GM12878 (cell line): ENCODE measurements at regions not wholly inside any gene's neighbourhood (a gene's known extent, or its start where the extent isn't known, plus 50 kb on each side); places are given as distances from the start of the nearest gene placed in this dataset.
A peak's percentile ranks its signal among the peaks of the same experiment; 100 is the strongest.

Source experiments
- ATAC-seq: fragments of 200-7000 bp; cut with Tn5 transposase; 3 replicates; pipeline ENCODE4 v1.9.1; 2020; ENCODE audit warnings: mild to moderate bottlenecking, moderate library complexity
- BruUV-seq: library from RNA; stranded (reverse); fragments of 400-500 nt; replicated peaks from 2 replicates; lab custom pipeline; 2021; lab: Mats Ljungman, UMichigan
- CTCF ChIA-PET: fragments of 300-600 bp; sonication (Branson Sonifier 250); formaldehyde crosslinking; extraction: SDS; loops from one replicate; lab custom pipeline; 2021; ENCODE audit warnings: inconsistent platforms; lab: Yijun Ruan, JAX
- POLR2A ChIA-PET: fragments of 350-600 bp; formaldehyde crosslinking; extraction: SDS; loops from one replicate; lab custom pipeline; 2021; ENCODE audit warnings: inconsistent platforms; lab: Charles Lee
- RAD21 ChIA-PET: fragments of 300-600 bp; sonication (Branson Sonifier 250); formaldehyde crosslinking; loops from one replicate; lab custom pipeline; 2023; ENCODE audit warnings: antibody characterized with exemption; ENCODE audit not compliant: unreplicated experiment; lab: Charles Lee
- SMC1A ChIA-PET: fragments of 300-600 bp; sonication (Branson Sonifier 250); formaldehyde crosslinking; loops from one replicate; lab custom pipeline; 2023; ENCODE audit not compliant: unreplicated experiment, uncharacterized antibody; lab: Charles Lee
- DNase-seq: peaks from one replicate; pipeline ENCODE4 v3.0.0-alpha.2; 2011; ENCODE audit warnings: low read depth, low spot score
- FAIRE-seq: peaks from 3 replicates; lab custom pipeline; 2011; peaks lifted over from hg19 to GRCh38; lab: Jason Lieb, UNC
- H2AFZ ChIP-seq: 2 replicates; pipeline ENCODE4 v1.6.0; 2011; ENCODE audit warnings: low read depth, low read length, control low read depth; ENCODE audit not compliant: control insufficient read depth
- H3K27ac ChIP-seq: 2 replicates; pipeline ENCODE4 v1.5.1; 2011; ENCODE audit warnings: control low read depth; ENCODE audit not compliant: control insufficient read depth, insufficient read depth
- H3K27me3 ChIP-seq, 2 experiments: replicated peaks in 1 of 2; 2 replicates each; pipeline versions ENCODE4 v1.6.0 to v1.6.1; 2011; ENCODE audit warnings: low read length in 1 of 2; ENCODE audit not compliant: control insufficient read depth in 2 of 2, insufficient read depth in 2 of 2
- H3K36me3 ChIP-seq, 2 experiments: 2 replicates each; pipeline ENCODE4 v1.5.1; 2011; ENCODE audit warnings: low read length in 1 of 2; ENCODE audit not compliant: control insufficient read depth in 2 of 2, insufficient read depth in 2 of 2
- H3K4me1 ChIP-seq: 2 replicates; pipeline ENCODE4 v1.6.1; 2011; ENCODE audit warnings: mild to moderate bottlenecking, low read length, moderate library complexity, mixed read lengths; ENCODE audit not compliant: control insufficient read depth, insufficient read depth
- H3K4me2 ChIP-seq: 2 replicates; pipeline ENCODE4 v1.6.0; 2011; ENCODE audit warnings: control low read depth; ENCODE audit not compliant: control insufficient read depth, insufficient read depth
- H3K4me3 ChIP-seq: fragments of 200-600 bp; sonication (generic); 2 replicates; pipeline ENCODE4 v1.5.1; 2016
- H3K79me2 ChIP-seq: 2 replicates; pipeline ENCODE4 v1.6.0; 2011; ENCODE audit warnings: low read length; ENCODE audit not compliant: control insufficient read depth, insufficient read depth
- H3K9ac ChIP-seq: 2 replicates; pipeline ENCODE4 v1.8.0; 2011; ENCODE audit warnings: low read length, control low read depth, mixed read lengths; ENCODE audit not compliant: control insufficient read depth, insufficient read depth
- H3K9me3 ChIP-seq: replicated peaks from 3 replicates; pipeline ENCODE4 v1.5.1; 2011; ENCODE audit warnings: mild to moderate bottlenecking, low read length; ENCODE audit not compliant: control insufficient read depth, insufficient read depth
- H4K20me1 ChIP-seq: 2 replicates; pipeline ENCODE4 v1.6.0; 2011; ENCODE audit not compliant: control insufficient read depth, insufficient read depth
- BCL11A ChIP-seq: IDR thresholded peaks from 2 replicates; pipeline ENCODE4 v1.6.1; 2011; ENCODE audit warnings: low read depth, low read length
- CBX5 ChIP-seq: sonication (generic); IDR thresholded peaks from 2 replicates; pipeline ENCODE4 v1.6.1; 2016; ENCODE audit warnings: low read depth, moderate library complexity, mild to moderate bottlenecking, inconsistent platforms
- CEBPB ChIP-seq, 2 experiments: fragments of 150-350 bp in 1 of 2; IDR thresholded peaks; 2 replicates each; pipeline ENCODE4 v1.6.1; 2012 to 2014; ENCODE audit warnings: low read depth in 2 of 2, low read length in 2 of 2, borderline replicate concordance in 1 of 2, inconsistent platforms in 1 of 2
- CREM ChIP-seq: IDR thresholded peaks from 2 replicates; pipeline ENCODE4 v1.6.1; 2014; ENCODE audit warnings: antibody characterized with exemption, low read depth
- CTCF ChIP-seq, 3 experiments: IDR thresholded peaks in 2 of 3; conservative IDR thresholded peaks in 1 of 3; 2 replicates each; pipeline ENCODE4 v1.5.1; 2011; ENCODE audit warnings: low read depth in 3 of 3, low read length in 3 of 3, mild to moderate bottlenecking in 3 of 3, control low read depth in 2 of 3, moderate library complexity in 2 of 3, inconsistent platforms in 1 of 3, mixed read lengths in 1 of 3; ENCODE audit not compliant: control insufficient read depth in 2 of 3, insufficient read depth in 1 of 3; ENCODE audit errors: extremely low read depth in 1 of 3
- E2F8 ChIP-seq: fragments of 450-650 bp; IDR thresholded peaks from 2 replicates; pipeline ENCODE4 v1.6.1; 2018; ENCODE audit warnings: mild to moderate bottlenecking, low read depth, moderate library complexity; ENCODE audit not compliant: partially characterized antibody
- EP300 ChIP-seq, 2 experiments: fragments of 150-350 bp in 1 of 2; IDR thresholded peaks; 2 replicates each; pipeline ENCODE4 v1.6.1; 2011 to 2012; ENCODE audit warnings: low read depth in 2 of 2, low read length in 2 of 2, borderline replicate concordance in 1 of 2, improper control_type of control experiment in 1 of 2, inconsistent platforms in 1 of 2; ENCODE audit not compliant: control insufficient read depth in 1 of 2
- RUNX3 ChIP-seq: IDR thresholded peaks from 2 replicates; pipeline ENCODE4 v1.6.1; 2012; ENCODE audit warnings: low read length, inconsistent platforms
- SMC3 ChIP-seq: IDR thresholded peaks from 2 replicates; pipeline ENCODE4 v1.6.1; 2011; ENCODE audit warnings: low read length, improper control_type of control experiment, borderline replicate concordance
- ZNF622 ChIP-seq: fragments of 450-650 bp; IDR thresholded peaks from 2 replicates; pipeline ENCODE4 v1.6.1; 2017; ENCODE audit warnings: mild to moderate bottlenecking, inconsistent platforms
- WGBS: methylation state at CpG from one replicate; pipeline ENCODE4 v1.1.6; 2016; ENCODE audit warnings: low lambda C conversion rate; ENCODE audit not compliant: insufficient replicate concordance, insufficient coverage; ENCODE audit errors: missing lambda C conversion rate; 5-methylcytosine and 5-hydroxymethylcytosine counted together
- in situ Hi-C: fragments of 300-500 bp; cut with MboI; formaldehyde crosslinking; loops from 9 replicates; pipeline ENCODE4 v1.14.3; 2018; ENCODE audit warnings: mixed read lengths
- intact Hi-C: fragments of 100-400 bp; cut with micrococcal nuclease; formaldehyde crosslinking; loops from one replicate; pipeline ENCODE4 v1.14.2; 2022; ENCODE audit not compliant: unreplicated experiment

- ChIA-PET POLR2A (no interaction called here), SMC1A (no interaction called here), RAD21 (no interaction called here), CTCF (no interaction called here)
- Histone ChIP-seq H3K27me3 (peaks cover 1 to 13% of the 10 kb centered on the region in 2 experiments), H3K27ac (no peak overlapping the region), H2AFZ (peak overlapping the region; percentile 17; the same call in 1 of the 2 replicates), H4K20me1 (no peaks in the 10 kb centered on the region), H3K4me1 (no peaks in the 10 kb centered on the region), H3K9me3 (no peaks in the 10 kb centered on the region), H3K36me3 (no peaks in the 10 kb centered on the region), H3K79me2 (no peaks in the 10 kb centered on the region), H3K9ac (no peak overlapping the region), H3K4me3 (no peak overlapping the region), H3K4me2 (peak overlapping the region; percentile 25; the same call in 1 of the 2 replicates)
- FAIRE-seq (no peak), ATAC-seq (no peak), DNase-seq (no peak)
- in situ Hi-C loops, result no loop called here
- intact Hi-C loops, result no loop called here
- 14% methylated on average over 36 of the region's 46 CpGs for WGBS
- no peak for TF ChIP-seq CEBPB (IDR thresholded peaks at IDR 0.05; ENCODE audit: borderline replicate concordance in 1 of 2, low read depth in 2 of 2, low read length in 2 of 2)
- TF ChIP-seq SMC3, result peak; percentile 11; the same call in 1 of the 2 replicates
- 0 out of 6 replicates have a peak, but pooled peaks of 1 of the 3 experiments have one; percentile 6 for TF ChIP-seq CTCF (IDR thresholded peaks at IDR 0.05 in 2 of 3, conservative IDR thresholded peaks at IDR 0.05 in 1 of 3; ENCODE audit: control insufficient read depth in 2 of 3, extremely low read depth in 1 of 3, insufficient read depth in 1 of 3, low read depth in 3 of 3, low read length in 3 of 3)
- BruUV-seq, result no TSS peak
Observed at GRCh38 chr18:10032331-10033015, 118.7 kb downstream of the VAPA start.

DNA sequence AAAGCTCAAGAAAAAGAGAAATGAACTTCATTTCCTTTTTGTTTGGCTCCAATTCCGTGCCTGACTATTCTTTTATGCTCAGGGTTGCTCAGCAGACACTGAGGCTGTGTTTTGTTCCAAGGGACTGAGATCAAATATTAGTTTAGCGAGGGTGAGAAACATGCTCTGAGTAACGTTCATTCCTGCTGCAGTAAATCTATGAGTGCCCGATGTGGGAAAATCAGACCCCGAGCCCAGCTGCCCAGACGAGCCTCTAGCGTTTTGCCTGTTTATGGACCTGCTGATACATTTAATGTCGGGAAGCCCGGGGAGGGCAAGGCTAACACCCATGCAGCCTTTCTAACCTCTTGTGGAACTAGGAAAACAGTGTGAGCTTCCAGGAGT is 119.2 kb downstream of the VAPA start:
- ChIA-PET CTCF (no interaction called here), SMC1A (no interaction called here), POLR2A (no interaction called here), RAD21 (no interaction called here)
- H3K9ac ChIP-seq, result no peak overlapping the region
- no peaks in the 10 kb centered on the region for H3K9me3 ChIP-seq
- WGBS, result 51% methylated on average over 9 of the region's 9 CpGs
- intact Hi-C loops, result no loop called here
- H3K27me3 ChIP-seq, result peaks cover 1 to 13% of the 10 kb centered on the region in 2 experiments
- H3K4me1 ChIP-seq, result no peaks in the 10 kb centered on the region
- H2AFZ ChIP-seq, result no peak overlapping the region
- no peak overlapping the region for H3K4me3 ChIP-seq
- no peak for FAIRE-seq
- BruUV-seq, result no TSS peak
- H3K4me2 ChIP-seq, result no peak overlapping the region
- no peaks in the 10 kb centered on the region for H3K79me2 ChIP-seq
- in situ Hi-C loops, result no loop called here
- H3K36me3 ChIP-seq, result no peaks in the 10 kb centered on the region
- no peaks in the 10 kb centered on the region for H4K20me1 ChIP-seq
- ATAC-seq, result no peak
- no peak for DNase-seq
- H3K27ac ChIP-seq, result no peak overlapping the region
- TF ChIP-seq CBX5, result no peak
- TF ChIP-seq E2F8, result no peak
- TF ChIP-seq BCL11A, result no peak
- no peak for TF ChIP-seq RUNX3
- no peak for TF ChIP-seq EP300 (IDR thresholded peaks at IDR 0.05; ENCODE audit: borderline replicate concordance in 1 of 2, control insufficient read depth in 1 of 2, low read depth in 2 of 2, low read length in 2 of 2)
- no peak for TF ChIP-seq CREM
- no peak for TF ChIP-seq ZNF622
